GM21825 (cell line): ENCODE measurements at regions not wholly inside any gene's neighbourhood (a gene's known extent, or its start where the extent isn't known, plus 50 kb on each side); places are given as distances from the start of the nearest gene placed in this dataset.

Experiments
- ATAC-seq: cut with Tn5 transposase; IDR thresholded peaks from one replicate; pipeline ENCODE4 v1.9.1; 2021; ENCODE audit warnings: mild to moderate bottlenecking, moderate library complexity; ENCODE audit not compliant: unreplicated experiment

- no peak for ATAC-seq
Observed at GRCh38 chr16:86037999-86038925, 139.3 kb downstream of the IRF8 start.

- ATAC-seq = no peak
Observed at GRCh38 chr16:86038926-86039310, 140.0 kb downstream of the IRF8 start.

- ATAC-seq = no peak
Observed at GRCh38 chr16:86039606-86040005, 140.6 kb downstream of the IRF8 start.

- ATAC-seq = no peak
Observed at GRCh38 chr16:86040496-86040895, 141.5 kb downstream of the IRF8 start.

- ATAC-seq = no peak
Observed at GRCh38 chr16:86041215-86041614, 142.3 kb downstream of the IRF8 start.

- no peak for ATAC-seq
Observed at GRCh38 chr16:86041807-86042206, 142.8 kb downstream of the IRF8 start.

GRCh38 chr16:86042393-86042792 is 143.4 kb downstream of the IRF8 start:
- no peak for ATAC-seq

GRCh38 chr16:86042996-86043725 is 144.2 kb downstream of the IRF8 start:
- no peak for ATAC-seq

- ATAC-seq = no peak
Observed at GRCh38 chr16:86044241-86044671, 145.3 kb downstream of the IRF8 start.

- no peak for ATAC-seq
Observed at GRCh38 chr16:86044881-86045590, 146.1 kb downstream of the IRF8 start.

GRCh38 chr16:86045591-86045971 is 146.6 kb downstream of the IRF8 start:
- no peak for ATAC-seq

GRCh38 chr16:86046026-86046425 is 147.1 kb downstream of the IRF8 start:
- no peak for ATAC-seq

GRCh38 chr16:86046667-86047270 is 147.8 kb downstream of the IRF8 start:
- no peak for ATAC-seq

- ATAC-seq = no peak
Observed at GRCh38 chr16:86048221-86048620, 149.3 kb downstream of the IRF8 start.

GRCh38 chr16:86048882-86049585 is 150.1 kb downstream of the IRF8 start:
- ATAC-seq = no peak

GRCh38 chr16:86049641-86050040 is 150.7 kb downstream of the IRF8 start:
- ATAC-seq = no peak

GRCh38 chr16:86050111-86050510 is 151.1 kb downstream of the IRF8 start:
- ATAC-seq = no peak

GRCh38 chr16:86050591-86051367 is 151.8 kb downstream of the IRF8 start:
- ATAC-seq = no peak

- no peak for ATAC-seq
Observed at GRCh38 chr16:86051368-86052114, 152.6 kb downstream of the IRF8 start.
